Glutamatergic neuron (in vitro differentiated cells): ENCODE measurements at regions not wholly inside any gene's neighbourhood (a gene's known extent, or its start where the extent isn't known, plus 50 kb on each side); places are given as distances from the start of the nearest gene placed in this dataset.

Experiments used
- DNase-seq: peaks from one replicate; pipeline ENCODE4 v3.0.0; 2022
- H3K27ac Mint-ChIP-seq: one replicate; pipeline ENCODE4 v1.8.0; 2020; ENCODE audit warnings: mild to moderate bottlenecking, mixed read lengths, inconsistent platforms; ENCODE audit not compliant: unreplicated experiment
- H3K27me3 Mint-ChIP-seq: one replicate; pipeline ENCODE4 v1.8.0; 2020; ENCODE audit warnings: mild to moderate bottlenecking, moderate library complexity, mixed read lengths, inconsistent platforms; ENCODE audit not compliant: unreplicated experiment
- H3K36me3 Mint-ChIP-seq: one replicate; pipeline ENCODE4 v1.8.0; 2020; ENCODE audit warnings: mild to moderate bottlenecking, mixed read lengths, inconsistent platforms; ENCODE audit not compliant: unreplicated experiment
- H3K4me1 Mint-ChIP-seq: one replicate; pipeline ENCODE4 v1.8.0; 2020; ENCODE audit warnings: mild to moderate bottlenecking, low read depth, mixed read lengths, inconsistent platforms; ENCODE audit not compliant: unreplicated experiment
- H3K4me3 Mint-ChIP-seq: one replicate; pipeline ENCODE4 v1.8.0; 2020; ENCODE audit warnings: mild to moderate bottlenecking, mixed read lengths, inconsistent platforms; ENCODE audit not compliant: unreplicated experiment
- H3K9me3 Mint-ChIP-seq: one replicate; pipeline ENCODE4 v1.8.0; 2020; ENCODE audit warnings: mild to moderate bottlenecking, moderate library complexity, mixed read lengths, inconsistent platforms; ENCODE audit not compliant: unreplicated experiment
- CTCF ChIP-seq: fragments of 200-600 bp; sonication (generic); IDR thresholded peaks from one replicate; pipeline ENCODE4 v1.5.0; 2021; ENCODE audit not compliant: partially characterized antibody, unreplicated experiment

- H3K4me3 Mint-ChIP-seq: no peak overlapping the region
- no peaks in the 10 kb centered on the region for H3K4me1 Mint-ChIP-seq
- H3K27me3 Mint-ChIP-seq: peaks cover 2% of the 10 kb centered on the region
- H3K27ac Mint-ChIP-seq: no peak overlapping the region
- H3K9me3 Mint-ChIP-seq: no peaks in the 10 kb centered on the region
- H3K36me3 Mint-ChIP-seq: no peaks in the 10 kb centered on the region
- peak; percentile 15 for DNase-seq
- TF ChIP-seq CTCF: no peak
Observed at GRCh38 chr4:125365731-125366130, 51.0 kb downstream of the FAT4 start.

GRCh38 chr4:125368146-125368545 lies 53.4 kb downstream of the FAT4 start:
- Mint-ChIP-seq H3K27me3 (peaks cover 2% of the 10 kb centered on the region), H3K4me3 (no peak overlapping the region), H3K27ac (no peak overlapping the region), H3K9me3 (no peaks in the 10 kb centered on the region), H3K4me1 (no peaks in the 10 kb centered on the region), H3K36me3 (no peaks in the 10 kb centered on the region)
- DNase-seq: no peak
- TF ChIP-seq CTCF: no peak

- no peak for DNase-seq
Observed at GRCh38 chr4:125368671-125369081, 53.9 kb downstream of the FAT4 start.

GRCh38 chr4:125369098-125369497 lies 54.3 kb downstream of the FAT4 start:
- TF ChIP-seq CTCF: no peak
- Mint-ChIP-seq H3K9me3 (no peaks in the 10 kb centered on the region), H3K4me3 (no peak overlapping the region), H3K36me3 (no peaks in the 10 kb centered on the region), H3K27me3 (peaks cover under 1% of the 10 kb centered on the region), H3K27ac (no peak overlapping the region), H3K4me1 (no peaks in the 10 kb centered on the region)
- no peak for DNase-seq

More at GRCh38 chr4:125368671-125369081, 53.9 kb downstream of the FAT4 start:
- Mint-ChIP-seq H3K4me1 (no peaks in the 10 kb centered on the region), H3K27ac (no peak overlapping the region), H3K4me3 (no peak overlapping the region), H3K9me3 (no peaks in the 10 kb centered on the region), H3K27me3 (peaks cover 2% of the 10 kb centered on the region), H3K36me3 (no peaks in the 10 kb centered on the region)
- TF ChIP-seq CTCF: no peak

GRCh38 chr4:125370478-125370877 lies 55.7 kb downstream of the FAT4 start:
- no peaks in the 10 kb centered on the region for H3K4me1 Mint-ChIP-seq
- no peaks in the 10 kb centered on the region for H3K36me3 Mint-ChIP-seq
- no peak for DNase-seq
- H3K27me3 Mint-ChIP-seq: no peaks in the 10 kb centered on the region
- TF ChIP-seq CTCF: no peak
- no peak overlapping the region for H3K27ac Mint-ChIP-seq
- no peak overlapping the region for H3K4me3 Mint-ChIP-seq
- no peaks in the 10 kb centered on the region for H3K9me3 Mint-ChIP-seq
